Loucy (cell line): ENCODE measurements at regions not wholly inside any gene's neighbourhood (a gene's known extent, or its start where the extent isn't known, plus 50 kb on each side); places are given as distances from the start of the nearest gene placed in this dataset.

Experiments
- CTCF ChIP-seq: fragments of 200-600 bp; sonication (generic); conservative IDR thresholded peaks from 2 replicates; pipeline ENCODE4 v1.5.1; 2014; ENCODE audit warnings: mild to moderate bottlenecking, antibody characterized with exemption, low read length
- EZH2phosphoT487 ChIP-seq: fragments of 200-600 bp; IDR thresholded peaks from 2 replicates; pipeline ENCODE4 v1.6.1; 2018; ENCODE audit warnings: antibody characterized with exemption, mild to moderate bottlenecking, moderate library complexity, borderline replicate concordance

- TF ChIP-seq CTCF (no peak), EZH2phosphoT487 (no peak)
These were observed 244.1 kb upstream of the IRF2BP2 start for GRCh38 chr1:234853906-234854644.
